ENCODE measurements at regions not wholly inside any gene's neighbourhood (a gene's known extent, or its start where the extent isn't known, plus 50 kb on each side); places are given as distances from the start of the nearest gene placed in this dataset.

GRCh38 chr1:47611992-47612391 lies 174.1 kb downstream of the FOXD2 start:
- no peaks in the 10 kb centered on the region for H3K27me3 ChIP-seq (ENCODE audit: insufficient read depth, poor library complexity, severe bottlenecking)
- DNase-seq (ENCODE audit: low read depth in 1 of 2, low spot score in 1 of 2), result no peak
- no peak overlapping the region for H3K4me3 ChIP-seq (replicated peaks; ENCODE audit: insufficient read depth, low read length)
- TF ChIP-seq SPI1 (IDR thresholded peaks at IDR 0.05; ENCODE audit: borderline replicate concordance, low read depth) (no peak), POLR2AphosphoS5 (IDR thresholded peaks at IDR 0.05; ENCODE audit: low read depth) (no peak), GABPA (IDR thresholded peaks at IDR 0.05; ENCODE audit: low read depth) (no peak)
- TF ChIP-seq, protein P1, sequence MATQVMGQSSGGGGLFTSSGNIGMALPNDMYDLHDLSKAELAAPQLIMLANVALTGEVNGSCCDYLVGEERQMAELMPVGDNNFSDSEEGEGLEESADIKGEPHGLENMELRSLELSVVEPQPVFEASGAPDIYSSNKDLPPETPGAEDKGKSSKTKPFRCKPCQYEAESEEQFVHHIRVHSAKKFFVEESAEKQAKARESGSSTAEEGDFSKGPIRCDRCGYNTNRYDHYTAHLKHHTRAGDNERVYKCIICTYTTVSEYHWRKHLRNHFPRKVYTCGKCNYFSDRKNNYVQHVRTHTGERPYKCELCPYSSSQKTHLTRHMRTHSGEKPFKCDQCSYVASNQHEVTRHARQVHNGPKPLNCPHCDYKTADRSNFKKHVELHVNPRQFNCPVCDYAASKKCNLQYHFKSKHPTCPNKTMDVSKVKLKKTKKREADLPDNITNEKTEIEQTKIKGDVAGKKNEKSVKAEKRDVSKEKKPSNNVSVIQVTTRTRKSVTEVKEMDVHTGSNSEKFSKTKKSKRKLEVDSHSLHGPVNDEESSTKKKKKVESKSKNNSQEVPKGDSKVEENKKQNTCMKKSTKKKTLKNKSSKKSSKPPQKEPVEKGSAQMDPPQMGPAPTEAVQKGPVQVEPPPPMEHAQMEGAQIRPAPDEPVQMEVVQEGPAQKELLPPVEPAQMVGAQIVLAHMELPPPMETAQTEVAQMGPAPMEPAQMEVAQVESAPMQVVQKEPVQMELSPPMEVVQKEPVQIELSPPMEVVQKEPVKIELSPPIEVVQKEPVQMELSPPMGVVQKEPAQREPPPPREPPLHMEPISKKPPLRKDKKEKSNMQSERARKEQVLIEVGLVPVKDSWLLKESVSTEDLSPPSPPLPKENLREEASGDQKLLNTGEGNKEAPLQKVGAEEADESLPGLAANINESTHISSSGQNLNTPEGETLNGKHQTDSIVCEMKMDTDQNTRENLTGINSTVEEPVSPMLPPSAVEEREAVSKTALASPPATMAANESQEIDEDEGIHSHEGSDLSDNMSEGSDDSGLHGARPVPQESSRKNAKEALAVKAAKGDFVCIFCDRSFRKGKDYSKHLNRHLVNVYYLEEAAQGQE (IDR thresholded peaks at IDR 0.05; ENCODE audit: insufficient replicate concordance, low read depth), result no peak
- TF ChIP-seq, protein P2, sequence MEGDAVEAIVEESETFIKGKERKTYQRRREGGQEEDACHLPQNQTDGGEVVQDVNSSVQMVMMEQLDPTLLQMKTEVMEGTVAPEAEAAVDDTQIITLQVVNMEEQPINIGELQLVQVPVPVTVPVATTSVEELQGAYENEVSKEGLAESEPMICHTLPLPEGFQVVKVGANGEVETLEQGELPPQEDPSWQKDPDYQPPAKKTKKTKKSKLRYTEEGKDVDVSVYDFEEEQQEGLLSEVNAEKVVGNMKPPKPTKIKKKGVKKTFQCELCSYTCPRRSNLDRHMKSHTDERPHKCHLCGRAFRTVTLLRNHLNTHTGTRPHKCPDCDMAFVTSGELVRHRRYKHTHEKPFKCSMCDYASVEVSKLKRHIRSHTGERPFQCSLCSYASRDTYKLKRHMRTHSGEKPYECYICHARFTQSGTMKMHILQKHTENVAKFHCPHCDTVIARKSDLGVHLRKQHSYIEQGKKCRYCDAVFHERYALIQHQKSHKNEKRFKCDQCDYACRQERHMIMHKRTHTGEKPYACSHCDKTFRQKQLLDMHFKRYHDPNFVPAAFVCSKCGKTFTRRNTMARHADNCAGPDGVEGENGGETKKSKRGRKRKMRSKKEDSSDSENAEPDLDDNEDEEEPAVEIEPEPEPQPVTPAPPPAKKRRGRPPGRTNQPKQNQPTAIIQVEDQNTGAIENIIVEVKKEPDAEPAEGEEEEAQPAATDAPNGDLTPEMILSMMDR (IDR thresholded peaks at IDR 0.05; ENCODE audit: insufficient read depth, low read length), result no peak
- H3K27ac ChIP-seq (replicated peaks), result no peak overlapping the region

GRCh38 chr1:47612819-47613218 lies 175.0 kb downstream of the FOXD2 start:
- H3K27me3 ChIP-seq (ENCODE audit: insufficient read depth, poor library complexity, severe bottlenecking), result no peaks in the 10 kb centered on the region
- TF ChIP-seq SPI1 (IDR thresholded peaks at IDR 0.05; ENCODE audit: borderline replicate concordance, low read depth) (no peak), GABPA (IDR thresholded peaks at IDR 0.05; ENCODE audit: low read depth) (no peak)
- TF ChIP-seq, protein P1 (IDR thresholded peaks at IDR 0.05; ENCODE audit: insufficient replicate concordance, low read depth), result no peak
- TF ChIP-seq, protein P2 (IDR thresholded peaks at IDR 0.05; ENCODE audit: insufficient read depth, low read length), result no peak

DNA sequence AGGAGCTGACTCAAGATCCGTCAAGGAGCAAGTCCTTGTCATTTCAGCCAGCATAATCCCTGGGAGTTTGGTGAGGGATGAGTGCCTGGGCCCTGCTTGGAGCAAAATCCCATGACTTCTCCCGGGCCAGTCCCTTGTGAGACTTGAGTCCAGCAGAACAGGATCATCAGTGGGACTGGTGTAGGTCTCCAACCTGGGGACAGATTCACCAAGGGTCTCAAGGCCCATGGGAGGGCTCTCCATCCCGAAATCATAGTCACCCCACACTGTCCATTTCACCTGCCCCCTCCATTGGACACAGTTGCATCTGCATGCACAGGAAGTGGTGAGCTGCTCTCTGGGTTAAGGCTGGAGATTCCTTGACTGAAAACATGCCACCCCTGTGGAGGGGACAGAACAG lies 178.2 kb downstream of the FOXD2 start:
- Histone ChIP-seq H3K27me3 (ENCODE audit: insufficient read depth, poor library complexity, severe bottlenecking) (no peaks in the 10 kb centered on the region), H3K27ac (replicated peaks) (no peak overlapping the region), H3K4me3 (replicated peaks; ENCODE audit: insufficient read depth, low read length) (no peak overlapping the region)
- TF ChIP-seq, protein P1 (IDR thresholded peaks at IDR 0.05; ENCODE audit: insufficient replicate concordance, low read depth), result no peak
- TF ChIP-seq POLR2AphosphoS5 (IDR thresholded peaks at IDR 0.05; ENCODE audit: low read depth) (no peak), SPI1 (IDR thresholded peaks at IDR 0.05; ENCODE audit: borderline replicate concordance, low read depth) (no peak)
- DNase-seq (ENCODE audit: low read depth in 1 of 2, low spot score in 1 of 2), result no peak

More at GRCh38 chr1:47612819-47613218, 175.0 kb downstream of the FOXD2 start:
- H3K27ac ChIP-seq (replicated peaks), result no peak overlapping the region
- no peak for DNase-seq (ENCODE audit: low read depth in 1 of 2, low spot score in 1 of 2)
- H3K4me3 ChIP-seq (replicated peaks; ENCODE audit: insufficient read depth, low read length), result no peak overlapping the region
